Nephron (organoid): ENCODE measurements at regions not wholly inside any gene's neighbourhood (a gene's known extent, or its start where the extent isn't known, plus 50 kb on each side); places are given as distances from the start of the nearest gene placed in this dataset.
"Not testable (repeated sequence)": the region's sequence is repeated elsewhere in the genome, so short reads cannot be mapped to it uniquely, and the experiment has no call there.

Source experiments
- H3K27ac Mint-ChIP-seq, 3 experiments: 2 replicates each; pipeline ENCODE4 v1.8.0; 2020; ENCODE audit warnings: mixed read lengths in 3 of 3, mild to moderate bottlenecking in 2 of 3, moderate library complexity in 1 of 3
- H3K27me3 Mint-ChIP-seq: 2 replicates; pipeline ENCODE4 v1.8.0; 2021; ENCODE audit warnings: low read depth, mild to moderate bottlenecking, moderate library complexity, mixed read lengths
- H3K36me3 Mint-ChIP-seq: 2 replicates; pipeline ENCODE4 v1.8.0; 2020; ENCODE audit warnings: low read depth, mixed read lengths
- H3K4me1 Mint-ChIP-seq: 2 replicates; pipeline ENCODE4 v1.8.0; 2020; ENCODE audit warnings: mixed read lengths
- H3K4me3 Mint-ChIP-seq, 3 experiments: 2 replicates each; pipeline ENCODE4 v1.8.0; 2020; ENCODE audit warnings: mild to moderate bottlenecking in 3 of 3, mixed read lengths in 3 of 3, moderate library complexity in 2 of 3
- H3K9me3 Mint-ChIP-seq: 2 replicates; pipeline ENCODE4 v1.8.0; 2020; ENCODE audit warnings: mixed read lengths

GRCh38 chr1:145504834-145505413 lies 79.5 kb upstream of the NBPF20 start:
- H3K4me3 Mint-ChIP-seq, H3K9me3 Mint-ChIP-seq, H3K27ac Mint-ChIP-seq, H3K36me3 Mint-ChIP-seq, H3K27me3 Mint-ChIP-seq, H3K4me1 Mint-ChIP-seq: not testable (repeated sequence)

GRCh38 chr1:145504310-145504709 lies 78.9 kb upstream of the NBPF20 start:
- H3K9me3 Mint-ChIP-seq, H3K4me3 Mint-ChIP-seq, H3K36me3 Mint-ChIP-seq, H3K4me1 Mint-ChIP-seq, H3K27ac Mint-ChIP-seq, H3K27me3 Mint-ChIP-seq: not testable (repeated sequence)

GRCh38 chr1:145500251-145500650 lies 74.8 kb upstream of the NBPF20 start:
- H3K4me3 Mint-ChIP-seq, H3K27me3 Mint-ChIP-seq, H3K4me1 Mint-ChIP-seq: not testable (repeated sequence)

GRCh38 chr1:145495077-145495871 lies 69.9 kb upstream of the NBPF20 start:
- H3K4me1 Mint-ChIP-seq, H3K36me3 Mint-ChIP-seq, H3K27me3 Mint-ChIP-seq, H3K4me3 Mint-ChIP-seq, H3K27ac Mint-ChIP-seq, H3K9me3 Mint-ChIP-seq: not testable (repeated sequence)

More at GRCh38 chr1:145500251-145500650, 74.8 kb upstream of the NBPF20 start:
- not testable (repeated sequence) for H3K9me3 Mint-ChIP-seq, H3K36me3 Mint-ChIP-seq, H3K27ac Mint-ChIP-seq

- H3K9me3 Mint-ChIP-seq, H3K27ac Mint-ChIP-seq, H3K4me3 Mint-ChIP-seq, H3K27me3 Mint-ChIP-seq, H3K36me3 Mint-ChIP-seq, H3K4me1 Mint-ChIP-seq: not testable (repeated sequence)
These were observed 63.0 kb upstream of the NBPF20 start for GRCh38 chr1:145488193-145488933.

- H3K9me3 Mint-ChIP-seq, H3K4me3 Mint-ChIP-seq, H3K4me1 Mint-ChIP-seq, H3K36me3 Mint-ChIP-seq, H3K27ac Mint-ChIP-seq: not testable (repeated sequence)
- H3K27me3 Mint-ChIP-seq: peaks cover 11% of the 10 kb centered on the region
These were observed 61.8 kb upstream of the NBPF20 start for GRCh38 chr1:145487156-145487555.

GRCh38 chr1:145484257-145484656 lies 58.9 kb upstream of the NBPF20 start:
- not testable (repeated sequence) for H3K4me3 Mint-ChIP-seq, H3K27ac Mint-ChIP-seq, H3K9me3 Mint-ChIP-seq, H3K4me1 Mint-ChIP-seq, H3K36me3 Mint-ChIP-seq
- peaks cover 11% of the 10 kb centered on the region for H3K27me3 Mint-ChIP-seq

GRCh38 chr1:145482214-145482860 lies 56.9 kb upstream of the NBPF20 start:
- not testable (repeated sequence) for H3K27ac Mint-ChIP-seq, H3K4me3 Mint-ChIP-seq, H3K4me1 Mint-ChIP-seq, H3K36me3 Mint-ChIP-seq, H3K9me3 Mint-ChIP-seq
- peaks cover 14% of the 10 kb centered on the region for H3K27me3 Mint-ChIP-seq

GRCh38 chr1:145475962-145476361 lies 50.6 kb upstream of the NBPF20 start:
- H3K4me3 Mint-ChIP-seq: peak overlapping the region; percentile 78 to 81 (median 79)
- H3K27me3 Mint-ChIP-seq: peaks cover 26% of the 10 kb centered on the region
- H3K36me3 Mint-ChIP-seq, H3K9me3 Mint-ChIP-seq, H3K4me1 Mint-ChIP-seq, H3K27ac Mint-ChIP-seq: not testable (repeated sequence)

GRCh38 chr1:145475369-145475915 lies 50.0 kb upstream of the NBPF20 start:
- not testable (repeated sequence) for H3K27ac Mint-ChIP-seq, H3K4me1 Mint-ChIP-seq, H3K36me3 Mint-ChIP-seq, H3K9me3 Mint-ChIP-seq
- Mint-ChIP-seq H3K27me3 (peaks cover 26% of the 10 kb centered on the region), H3K4me3 (peak overlapping the region; percentile 78 to 87 (median 81))
